ENCODE measurements at regions not wholly inside any gene's neighbourhood (a gene's known extent, or its start where the extent isn't known, plus 50 kb on each side); places are given as distances from the start of the nearest gene placed in this dataset.
"Not testable (repeated sequence)": the region's sequence is repeated elsewhere in the genome, so short reads cannot be mapped to it uniquely, and the experiment has no call there.

DNA sequence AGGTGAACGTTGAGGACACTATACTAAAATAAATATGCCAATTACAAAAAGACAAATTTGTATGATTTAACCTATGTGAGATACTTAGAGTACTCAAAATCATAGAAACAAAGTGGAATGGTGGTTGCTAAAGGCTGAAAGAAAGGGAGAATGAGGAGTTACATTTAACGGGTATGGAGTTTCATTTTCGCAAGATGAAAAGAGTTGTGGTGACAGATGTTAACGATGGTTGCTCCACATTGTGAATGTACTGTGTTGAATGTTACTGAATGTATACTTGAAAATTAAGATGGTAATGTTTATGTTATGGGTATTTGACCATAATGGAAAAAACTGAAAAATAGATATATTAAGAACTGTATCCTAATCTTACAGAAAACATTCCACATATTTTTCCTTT lies 51.3 kb upstream of the MOCS2 start:
- DNase-seq (ENCODE audit: low spot score), result no peak

GRCh38 chr5:53161876-53162275 lies 52.3 kb upstream of the MOCS2 start:
- DNase-seq (ENCODE audit: low spot score), result no peak

DNA sequence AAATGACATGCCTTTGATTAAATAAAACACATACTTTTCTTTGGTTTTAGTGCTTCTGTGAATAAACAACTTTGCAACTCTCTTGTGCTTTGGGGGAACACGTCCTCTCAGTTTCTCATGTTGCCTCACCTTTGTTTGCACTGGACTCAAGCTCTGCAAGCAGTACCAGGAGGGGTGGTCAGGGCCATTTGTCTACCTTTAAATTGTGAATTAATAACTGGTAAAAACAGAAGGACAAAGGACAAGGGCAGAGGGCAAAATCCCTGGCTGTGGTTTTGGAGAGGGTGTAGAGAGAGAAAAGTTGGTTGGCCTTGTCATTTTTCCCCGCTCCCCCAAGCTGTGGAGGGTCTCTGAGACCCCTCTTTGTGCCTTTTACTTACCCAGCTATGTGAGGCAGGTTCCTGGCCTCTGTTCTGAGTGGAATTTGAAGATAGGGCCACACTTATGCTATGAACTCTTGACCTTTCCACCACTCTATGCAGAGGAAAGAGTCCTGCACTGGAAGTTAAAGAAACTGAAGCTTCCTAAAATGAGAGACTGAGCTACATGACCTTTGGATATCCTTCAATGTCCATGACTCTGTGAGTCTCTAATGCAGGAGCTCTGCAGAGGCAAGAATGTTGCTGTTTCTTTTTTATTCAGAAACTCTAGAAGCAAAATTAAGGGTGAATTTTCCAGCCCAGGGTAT lies 55.1 kb upstream of the MOCS2 start:
- no peak for DNase-seq (ENCODE audit: low spot score)

GRCh38 chr5:53165431-53166182 lies 56.0 kb upstream of the MOCS2 start:
- no peak for DNase-seq (ENCODE audit: low spot score)

GRCh38 chr5:53166183-53166495 lies 56.6 kb upstream of the MOCS2 start:
- no peak for DNase-seq (ENCODE audit: low spot score)

- no peak for DNase-seq (ENCODE audit: low spot score)
These were observed 58.3 kb upstream of the MOCS2 start for GRCh38 chr5:53167836-53168235.

DNA sequence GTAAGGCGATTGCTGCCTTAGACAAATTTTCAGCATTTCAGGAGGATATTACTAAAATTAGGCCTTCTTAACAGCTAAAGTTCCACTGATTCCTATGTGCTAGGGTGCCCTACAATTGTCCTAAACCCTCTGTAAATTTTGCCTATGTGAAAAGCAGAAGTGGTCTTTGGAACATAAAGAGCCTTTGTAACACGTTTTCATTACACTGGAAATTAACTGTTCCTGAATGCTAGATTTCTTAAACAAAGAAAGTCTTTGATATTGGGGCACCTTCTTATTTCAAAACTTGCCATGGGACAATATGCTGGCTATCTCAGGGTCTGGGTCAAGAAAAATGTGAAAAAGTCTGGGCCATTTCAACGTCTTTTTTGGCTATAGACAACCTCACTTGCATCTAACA lies 60.4 kb upstream of the MOCS2 start:
- no peak for DNase-seq (ENCODE audit: low spot score)

DNA sequence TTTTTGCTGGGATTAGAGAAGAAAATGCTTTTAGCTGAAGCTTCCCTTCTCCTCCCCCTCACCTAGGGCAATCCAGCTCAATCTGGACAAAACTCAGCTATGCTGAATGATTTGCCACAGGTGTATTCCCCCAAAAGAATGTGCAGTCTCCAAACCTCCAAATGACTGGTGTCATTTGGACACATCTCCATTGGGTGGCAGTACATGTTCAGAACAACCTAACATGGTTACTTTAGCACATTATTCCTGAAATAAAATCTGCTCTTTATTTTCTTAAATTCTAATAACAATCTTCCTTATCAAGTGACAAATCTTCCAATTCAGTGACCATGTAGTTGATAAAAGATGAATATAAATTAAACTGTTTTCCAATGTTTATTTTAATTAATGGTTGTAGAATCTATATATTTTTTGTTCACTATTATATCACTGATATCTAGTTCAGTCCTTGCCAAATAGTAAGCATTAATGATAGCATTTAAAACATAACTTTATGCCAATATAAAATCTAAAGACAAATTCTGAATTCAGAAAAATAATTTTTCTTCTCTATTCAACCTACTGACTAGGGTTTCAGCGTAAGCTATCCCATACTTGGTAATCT lies 61.3 kb upstream of the MOCS2 start:
- DNase-seq (ENCODE audit: low spot score), result no peak

- DNase-seq (ENCODE audit: low spot score), result not testable (repeated sequence)
These were observed 62.5 kb upstream of the MOCS2 start for GRCh38 chr5:53172073-53172472.

DNA sequence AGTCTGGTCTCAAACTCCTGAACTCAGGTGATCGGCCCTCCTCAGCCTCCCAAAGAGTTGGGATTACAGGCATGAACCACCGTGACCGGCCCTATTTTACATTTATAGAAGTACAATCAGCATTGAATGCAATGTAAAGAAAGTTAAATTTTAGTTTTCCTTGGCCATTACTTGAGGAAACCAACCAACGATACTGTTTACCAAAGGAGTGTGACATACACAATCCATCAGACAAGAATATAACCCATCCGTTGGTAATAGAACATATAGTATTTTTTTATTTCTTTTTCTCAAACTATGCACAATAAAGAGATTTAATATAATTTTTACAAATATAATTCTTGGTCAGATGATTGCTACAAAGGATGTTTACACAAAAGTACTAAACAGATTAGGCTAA lies 63.1 kb upstream of the MOCS2 start:
- no peak for DNase-seq (ENCODE audit: low spot score)

DNA sequence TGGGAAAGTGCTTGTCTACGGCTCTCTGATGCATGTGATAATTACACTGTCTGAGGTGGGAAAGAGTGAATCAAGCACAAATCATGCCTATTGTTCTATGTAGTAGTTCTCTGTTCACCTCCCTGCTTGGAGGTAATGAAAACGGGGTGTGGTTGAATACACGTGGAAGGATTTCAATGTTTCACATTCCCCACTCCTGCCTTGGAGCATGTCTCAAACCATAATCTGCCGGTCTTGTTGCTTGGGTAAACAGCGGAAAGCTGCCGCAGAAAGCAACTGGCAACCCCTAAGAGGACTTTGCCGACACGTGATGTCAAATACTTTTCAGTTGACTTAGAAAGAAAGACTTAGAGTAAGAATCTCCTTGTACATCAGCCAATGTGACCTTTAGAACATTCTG lies 63.5 kb upstream of the MOCS2 start:
- no peak for DNase-seq (ENCODE audit: low spot score)

DNA sequence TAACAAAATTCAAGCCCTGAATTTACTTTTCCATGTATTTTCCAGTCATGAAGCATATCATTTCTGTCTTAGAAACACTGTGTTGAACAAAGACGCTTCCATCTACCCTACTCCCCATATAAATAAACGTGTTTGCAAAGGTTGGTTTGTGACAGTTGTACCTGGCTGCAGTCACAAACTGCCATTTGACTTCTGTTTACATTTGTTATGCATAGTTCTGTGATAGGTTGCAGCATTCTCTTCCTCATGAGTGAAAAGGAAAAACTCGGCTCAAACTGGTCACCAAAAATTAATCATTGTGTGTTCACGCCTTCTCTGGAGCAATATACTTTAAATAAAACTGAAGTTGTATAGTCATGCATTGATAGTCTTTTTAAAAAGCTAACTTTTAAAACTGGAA lies 69.3 kb upstream of the MOCS2 start:
- DNase-seq (ENCODE audit: low spot score), result no peak

DNA sequence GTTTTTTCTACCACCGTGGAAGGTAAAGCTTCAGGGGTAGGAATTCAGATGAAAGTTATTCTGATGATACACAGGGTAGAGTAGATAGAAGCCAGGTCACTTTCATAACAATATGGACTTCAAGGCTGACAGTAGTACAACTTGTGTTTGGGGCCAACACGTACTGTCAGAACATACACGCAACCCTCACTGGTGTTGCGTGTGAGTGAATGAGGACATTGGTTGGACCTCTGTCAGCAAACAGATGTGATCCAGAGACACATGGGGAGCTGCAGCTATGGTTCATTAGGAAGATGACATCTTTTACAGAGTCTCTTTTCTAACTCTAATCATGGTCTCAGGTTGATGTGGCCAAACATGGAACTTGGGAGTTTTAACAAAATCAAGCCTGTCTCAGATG lies 70.1 kb upstream of the MOCS2 start:
- no peak for DNase-seq (ENCODE audit: low spot score)

DNA sequence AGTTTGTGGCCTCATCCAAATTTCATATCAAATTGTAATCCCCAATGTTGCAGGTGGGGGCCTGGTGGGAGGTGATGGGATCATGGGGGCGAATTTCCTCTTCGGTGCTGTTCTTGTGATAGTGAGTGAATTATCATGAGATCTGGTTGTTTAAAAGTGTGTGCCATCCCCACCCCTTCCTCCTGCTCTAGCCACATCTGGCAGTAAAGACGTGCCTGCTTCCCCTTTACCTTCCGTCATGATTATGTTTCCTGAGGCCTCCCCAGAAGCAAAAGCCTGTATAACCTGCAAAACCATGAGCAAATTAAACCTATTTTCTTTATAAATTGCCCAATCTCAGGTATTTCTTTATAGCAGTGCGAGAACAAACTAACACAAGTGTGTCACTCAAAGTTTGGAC lies 71.0 kb upstream of the MOCS2 start:
- DNase-seq (ENCODE audit: low spot score), result no peak

DNA sequence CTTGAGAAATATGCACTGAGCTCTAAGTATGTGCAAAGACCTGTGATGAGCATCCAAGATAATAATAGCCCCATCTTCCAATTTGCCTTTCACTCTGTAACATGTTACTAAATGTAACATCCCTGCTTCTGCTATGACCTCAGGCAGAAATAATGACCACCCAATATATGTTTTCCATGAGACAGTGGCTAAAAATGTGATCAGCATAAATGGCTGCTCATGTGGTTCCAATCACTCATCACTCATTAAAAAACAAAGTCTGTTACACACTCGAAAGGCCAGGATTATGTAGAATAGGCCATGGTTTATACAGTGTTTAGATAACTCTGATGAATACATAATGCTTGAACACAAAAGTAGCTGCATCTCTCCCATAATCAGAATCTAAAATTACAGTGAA lies 71.4 kb upstream of the MOCS2 start:
- no peak for DNase-seq (ENCODE audit: low spot score)

DNA sequence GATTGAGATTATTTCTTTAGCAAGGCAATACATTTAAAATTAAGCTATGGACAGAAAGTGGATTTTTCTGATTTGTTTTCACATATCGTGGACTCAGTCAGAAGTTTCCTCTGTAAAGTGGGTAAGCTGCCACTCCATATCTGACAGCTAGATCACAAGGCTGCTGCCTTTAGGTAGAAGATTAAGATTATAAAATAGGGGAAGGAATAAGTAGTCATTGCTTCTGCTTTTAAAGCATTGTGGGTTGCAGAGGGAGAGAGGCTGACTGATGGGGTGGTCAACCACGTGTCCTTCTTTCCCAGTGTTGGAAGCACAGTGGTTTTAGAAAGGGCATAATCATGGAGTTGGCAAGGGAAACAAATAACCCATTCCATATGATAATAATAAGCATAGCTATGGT lies 74.3 kb upstream of the MOCS2 start:
- no peak for DNase-seq (ENCODE audit: low spot score)

- DNase-seq (ENCODE audit: low spot score), result no peak
These were observed 82.1 kb upstream of the MOCS2 start for GRCh38 chr5:53191548-53192165.

GRCh38 chr5:53194086-53194485 lies 84.5 kb upstream of the MOCS2 start:
- DNase-seq (ENCODE audit: low spot score), result no peak

DNA sequence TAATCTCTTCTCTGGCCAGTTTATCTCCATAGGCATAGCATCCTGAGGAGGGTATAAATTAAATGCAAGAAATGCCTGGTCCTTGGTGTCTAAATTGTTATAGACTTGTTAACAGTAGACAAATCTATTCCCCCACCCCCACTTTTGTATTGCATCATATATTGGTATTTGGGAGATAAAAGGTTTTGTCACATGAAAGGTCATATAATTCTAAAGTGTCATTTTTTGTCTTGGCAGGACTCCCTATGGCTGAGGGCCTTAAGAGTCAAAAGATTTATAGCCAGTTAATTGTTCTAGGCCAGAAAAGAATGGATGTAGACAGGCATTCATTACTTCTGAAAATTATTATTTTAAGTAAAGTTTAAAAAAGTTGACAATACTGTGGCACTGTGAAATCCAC lies 90.3 kb upstream of the MOCS2 start:
- DNase-seq (ENCODE audit: low spot score), result no peak

DNA sequence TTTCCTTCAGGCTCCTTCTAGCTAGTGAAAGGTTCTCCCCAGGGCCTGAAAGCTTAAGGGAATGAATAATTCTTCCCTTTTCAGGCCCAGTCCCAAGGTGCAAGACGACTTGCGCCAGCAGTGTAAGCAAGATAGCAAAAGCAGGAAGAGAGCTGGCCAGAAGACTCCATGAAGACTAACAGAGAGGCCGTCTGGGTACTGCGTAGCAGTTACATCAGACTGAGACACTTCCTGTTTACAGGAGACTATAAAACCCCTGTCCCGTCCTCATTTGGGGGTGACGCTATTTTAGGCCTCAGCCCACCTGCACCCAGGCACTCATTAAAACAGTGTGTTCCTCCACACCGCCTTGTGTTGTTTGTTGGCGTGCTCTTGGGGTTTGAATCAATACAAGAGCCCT lies 90.7 kb upstream of the MOCS2 start:
- DNase-seq (ENCODE audit: low spot score), result no peak

DNA sequence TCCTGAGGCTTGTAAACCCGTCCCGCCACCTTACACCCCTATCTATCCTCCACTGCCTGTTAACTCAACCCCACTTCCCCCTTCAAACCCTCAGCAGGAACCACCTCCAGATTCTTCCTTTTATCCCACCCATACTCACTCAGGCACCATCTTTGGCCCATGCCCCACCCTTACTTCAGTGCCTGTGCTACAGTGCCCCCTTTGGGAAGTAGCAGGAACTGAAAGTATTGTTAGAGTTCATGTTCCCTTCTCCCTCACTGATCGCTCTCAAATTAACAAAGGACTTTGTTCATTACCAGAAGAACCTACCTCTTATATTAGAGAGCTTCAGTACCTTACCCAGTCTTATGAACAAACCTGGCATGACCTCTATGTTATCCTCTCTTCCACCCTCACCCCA lies 92.2 kb upstream of the MOCS2 start:
- DNase-seq (ENCODE audit: low spot score), result no peak

GRCh38 chr5:53206562-53206961 lies 97.0 kb upstream of the MOCS2 start:
- no peak for DNase-seq (ENCODE audit: low spot score)

- no peak for DNase-seq (ENCODE audit: low spot score)
These were observed 102.2 kb upstream of the MOCS2 start for GRCh38 chr5:53211799-53212198.
